Large intestine (tissue), 3 donors: ENCODE measurements at regions not wholly inside any gene's neighbourhood (a gene's known extent, or its start where the extent isn't known, plus 50 kb on each side); places are given as distances from the start of the nearest gene placed in this dataset.

Source experiments
- DNase-seq, 2 donors: peaks; one replicate each; pipeline versions ENCODE4 v3.0.0 to v3.0.0-alpha.2; 2013
- H3K27ac ChIP-seq: one replicate; pipeline ENCODE4 v1.5.1; 2013; ENCODE audit warnings: low read length
- H3K27me3 ChIP-seq: 2 replicates; pipeline ENCODE4 v1.6.1; 2013; ENCODE audit warnings: low read length; ENCODE audit not compliant: control insufficient read depth, insufficient read depth
- H3K36me3 ChIP-seq: 2 replicates; pipeline ENCODE4 v1.6.1; 2013; ENCODE audit warnings: low read length; ENCODE audit not compliant: control insufficient read depth, insufficient read depth
- H3K4me1 ChIP-seq: one replicate; pipeline ENCODE4 v1.6.1; 2013; ENCODE audit warnings: low read length; ENCODE audit not compliant: control insufficient read depth, insufficient read depth
- H3K4me3 ChIP-seq: one replicate; pipeline ENCODE4 v1.5.1; 2013; ENCODE audit warnings: low read length
- H3K9me3 ChIP-seq: one replicate; pipeline ENCODE4 v1.6.1; 2013; ENCODE audit warnings: mild to moderate bottlenecking, low read depth, low read length, moderate library complexity; ENCODE audit not compliant: control insufficient read depth
- WGBS: methylation state at CpG from one replicate; pipeline ENCODE4 v1.1.5; 2013; ENCODE audit warnings: low lambda C conversion rate; ENCODE audit not compliant: insufficient coverage; 5-methylcytosine and 5-hydroxymethylcytosine counted together

DNA sequence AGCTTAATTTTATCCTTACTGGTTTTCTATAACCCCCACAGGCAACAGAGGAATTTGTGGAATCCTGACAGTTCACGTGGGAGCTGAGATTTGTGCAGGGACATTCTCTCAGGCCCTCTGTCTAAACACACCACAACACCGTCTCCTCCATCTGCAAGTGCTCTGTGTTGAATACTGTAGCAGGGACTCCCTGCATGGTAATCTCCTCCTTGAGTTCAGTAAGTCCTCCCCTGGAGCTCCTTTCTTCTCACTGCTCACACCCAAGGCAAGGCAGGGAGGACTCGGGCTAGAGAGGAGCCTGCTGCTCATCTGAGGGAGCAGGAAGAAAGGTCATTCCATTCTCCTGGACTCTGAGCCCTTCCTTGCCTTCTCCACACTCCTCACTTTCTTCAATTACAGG, 348.2 kb downstream of the KCTD12 start:
- Histone ChIP-seq H3K36me3 (no peaks in the 10 kb centered on the region), H3K27ac (no peak overlapping the region), H3K4me1 (no peaks in the 10 kb centered on the region), H3K4me3 (no peak overlapping the region), H3K9me3 (no peaks in the 10 kb centered on the region), H3K27me3 (no peaks in the 10 kb centered on the region)
- DNase-seq: no peak
- no CpG with 5 or more reads among the region's 3 CpGs for WGBS

DNA sequence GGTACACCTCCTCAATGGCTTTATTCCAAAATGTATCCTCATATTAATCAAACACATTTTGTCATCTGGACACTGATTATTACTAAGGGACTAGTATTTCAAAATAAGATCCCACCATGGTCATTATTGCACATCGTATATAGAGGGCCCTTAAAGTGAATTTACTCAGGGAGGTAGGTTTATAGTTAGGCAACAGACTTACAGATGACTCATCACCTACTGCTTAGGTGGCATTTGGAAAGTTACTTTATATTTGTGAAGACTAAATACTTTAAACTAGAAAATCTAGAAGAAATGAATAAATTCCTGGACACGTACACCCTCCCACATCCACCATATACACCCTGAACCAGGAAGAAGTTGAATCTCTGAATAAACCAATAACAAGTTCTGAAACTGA, 353.0 kb downstream of the KCTD12 start:
- Histone ChIP-seq H3K9me3 (no peaks in the 10 kb centered on the region), H3K27me3 (no peaks in the 10 kb centered on the region), H3K4me1 (no peaks in the 10 kb centered on the region), H3K27ac (no peak overlapping the region), H3K36me3 (no peaks in the 10 kb centered on the region), H3K4me3 (no peak overlapping the region)
- 60% methylated on average over 1 of the region's 2 CpGs for WGBS
- DNase-seq: no peak

DNA sequence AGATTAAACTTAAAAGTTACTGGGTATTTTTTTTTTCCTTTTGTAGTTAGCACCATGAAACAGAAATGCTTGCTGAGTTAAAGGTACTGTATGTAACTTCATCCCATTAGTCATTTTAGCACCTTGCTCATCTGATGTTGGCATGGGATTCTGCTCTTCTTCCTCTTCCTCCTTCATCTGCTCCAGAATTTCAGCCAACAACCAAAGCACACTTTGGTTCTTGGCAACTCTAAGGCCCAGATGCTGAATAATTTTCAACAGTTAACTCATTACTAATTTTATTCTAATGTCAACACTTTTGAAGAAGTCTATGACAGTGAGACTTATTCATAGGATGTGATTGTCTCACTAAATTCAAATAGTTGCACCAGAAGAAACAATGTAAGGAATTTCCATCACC, 359.2 kb downstream of the KCTD12 start:
- no peak overlapping the region for H3K27ac ChIP-seq
- no peaks in the 10 kb centered on the region for H3K9me3 ChIP-seq
- no peaks in the 10 kb centered on the region for H3K4me1 ChIP-seq
- no peak overlapping the region for H3K4me3 ChIP-seq
- no peak for DNase-seq
- no peaks in the 10 kb centered on the region for H3K27me3 ChIP-seq
- no peaks in the 10 kb centered on the region for H3K36me3 ChIP-seq

DNA sequence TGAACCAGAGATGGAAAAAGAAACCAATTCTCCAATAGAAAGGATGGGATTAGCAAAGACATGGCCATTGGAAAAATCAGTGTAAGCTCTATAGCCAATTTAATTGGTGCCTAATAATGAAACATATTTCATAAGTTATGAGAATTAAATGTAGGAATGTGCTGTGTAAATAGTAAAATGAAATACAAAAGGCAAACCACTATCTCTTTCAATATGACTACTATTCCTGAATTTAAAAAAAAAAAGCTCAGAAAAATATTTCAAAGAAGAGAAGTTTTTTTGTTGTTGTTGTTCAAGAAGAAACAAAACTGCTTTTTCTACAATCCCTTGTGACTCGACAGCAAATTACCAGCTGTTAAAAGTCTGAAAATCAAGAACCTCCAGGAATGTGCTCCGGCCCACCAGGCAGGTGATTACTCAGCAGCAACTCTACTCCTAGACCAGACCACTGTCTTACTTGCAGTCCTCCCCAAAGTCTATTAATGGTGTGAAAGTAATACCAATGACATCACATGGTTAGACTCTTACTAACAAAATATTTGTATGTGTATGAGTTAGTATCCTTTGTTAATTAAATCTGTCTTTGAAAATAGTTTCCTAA, 362.4 kb downstream of the KCTD12 start:
- H3K4me1 ChIP-seq: no peaks in the 10 kb centered on the region
- H3K36me3 ChIP-seq: no peaks in the 10 kb centered on the region
- no peaks in the 10 kb centered on the region for H3K9me3 ChIP-seq
- no CpG with 5 or more reads among the region's 2 CpGs for WGBS
- H3K27ac ChIP-seq: no peak overlapping the region
- DNase-seq: no peak
- H3K4me3 ChIP-seq: no peak overlapping the region
- H3K27me3 ChIP-seq: no peaks in the 10 kb centered on the region

DNA sequence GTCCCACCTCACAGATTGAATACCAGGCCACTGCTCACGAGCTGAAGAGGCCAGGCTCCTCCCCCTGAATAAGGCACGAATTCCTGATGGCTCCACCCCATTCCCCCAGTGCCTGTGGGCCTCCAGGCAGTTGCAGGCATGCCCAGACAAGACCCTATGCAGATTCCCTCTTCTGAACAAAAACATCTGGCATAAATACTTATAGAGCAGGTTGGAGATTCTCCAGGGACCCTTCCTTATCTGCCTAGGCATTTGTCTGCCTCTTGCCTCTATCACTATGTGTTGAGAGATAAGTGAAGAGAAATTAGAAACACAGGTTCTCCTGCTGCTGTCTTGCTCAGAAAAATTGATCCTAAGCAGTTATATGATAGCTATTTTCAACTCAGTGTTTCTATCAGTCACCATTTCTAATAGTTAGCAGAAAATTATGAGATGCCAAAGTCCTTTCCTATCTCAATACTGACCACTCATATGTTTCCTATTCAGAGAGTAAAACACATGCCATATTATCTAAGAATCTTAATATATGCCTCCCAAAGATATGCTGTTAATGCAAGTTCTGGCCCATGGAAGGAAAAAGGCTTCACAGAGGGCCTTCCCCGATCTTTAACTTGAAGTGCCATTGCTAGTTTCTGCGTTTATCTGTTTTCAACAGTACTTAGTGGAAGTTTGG, 364.0 kb downstream of the KCTD12 start:
- no peaks in the 10 kb centered on the region for H3K36me3 ChIP-seq
- no peak for DNase-seq
- no peaks in the 10 kb centered on the region for H3K27me3 ChIP-seq
- H3K4me1 ChIP-seq: no peaks in the 10 kb centered on the region
- H3K27ac ChIP-seq: no peak overlapping the region
- 89% methylated on average over 1 of the region's 4 CpGs for WGBS
- no peak overlapping the region for H3K4me3 ChIP-seq
- no peaks in the 10 kb centered on the region for H3K9me3 ChIP-seq

DNA sequence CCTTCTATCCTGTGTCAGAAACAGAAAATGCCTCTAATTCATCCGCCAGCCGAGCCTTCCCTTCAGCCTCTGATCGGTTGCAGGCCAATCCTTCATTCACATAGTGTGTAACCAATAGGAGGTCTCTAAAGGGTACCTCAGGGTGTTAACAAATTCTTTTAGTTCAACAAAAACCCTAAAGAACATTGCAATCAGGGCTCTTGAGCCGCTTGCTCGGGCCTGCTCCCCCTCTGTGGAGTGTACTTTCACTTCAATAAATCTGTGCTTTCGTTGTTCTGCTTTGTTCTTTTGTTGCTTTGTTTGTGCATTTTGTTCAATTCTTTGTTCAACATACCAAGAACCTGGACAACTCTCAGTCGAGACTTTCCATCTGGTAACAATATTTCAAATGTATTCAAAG, 366.5 kb downstream of the KCTD12 start:
- DNase-seq: no peak
- Histone ChIP-seq H3K4me1 (no peaks in the 10 kb centered on the region), H3K36me3 (no peaks in the 10 kb centered on the region), H3K27ac (no peak overlapping the region), H3K27me3 (no peaks in the 10 kb centered on the region), H3K4me3 (no peak overlapping the region), H3K9me3 (no peaks in the 10 kb centered on the region)
- WGBS: 100% methylated on average over 1 of the region's 7 CpGs

DNA sequence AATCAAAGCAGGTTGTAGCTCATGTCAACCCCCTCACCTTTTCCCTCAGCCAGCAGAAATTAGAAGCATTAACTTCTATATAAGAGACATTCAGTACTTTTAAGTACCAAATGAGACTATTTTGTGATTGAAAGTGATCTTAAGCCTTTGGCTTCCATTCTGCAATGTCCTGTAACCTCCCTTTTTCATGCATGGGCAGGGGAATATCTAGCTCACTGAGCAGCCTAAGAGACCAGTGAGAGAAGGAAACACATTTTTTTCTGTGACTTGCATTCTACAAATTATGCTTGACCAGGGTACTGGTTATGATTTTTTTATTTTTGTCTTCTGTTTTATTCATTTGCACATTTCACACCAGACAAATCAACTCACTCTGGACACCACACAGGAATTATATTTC, 369.6 kb downstream of the KCTD12 start:
- no peaks in the 10 kb centered on the region for H3K4me1 ChIP-seq
- H3K27me3 ChIP-seq: no peaks in the 10 kb centered on the region
- no peak overlapping the region for H3K27ac ChIP-seq
- no peak overlapping the region for H3K4me3 ChIP-seq
- no peak for DNase-seq
- no peaks in the 10 kb centered on the region for H3K36me3 ChIP-seq
- no peaks in the 10 kb centered on the region for H3K9me3 ChIP-seq

DNA sequence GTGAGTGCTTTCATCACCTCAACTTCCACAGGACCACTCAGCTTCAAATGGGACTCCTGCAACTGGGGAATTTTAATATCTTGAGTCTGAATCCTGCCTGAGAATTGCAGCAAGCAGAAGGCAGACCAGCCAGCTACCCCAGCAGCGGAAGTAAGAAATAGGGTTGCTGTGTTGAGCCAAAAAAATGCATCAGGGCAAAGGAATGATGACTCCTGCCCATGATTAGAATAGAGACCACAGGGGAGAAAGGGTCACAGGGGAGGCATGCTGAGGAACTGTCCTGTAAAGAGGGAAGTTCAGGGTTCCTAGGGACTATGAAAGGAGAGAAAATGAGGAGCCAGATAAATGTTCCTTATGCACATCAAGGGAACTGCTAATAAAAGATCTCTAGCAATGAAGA, 370.2 kb downstream of the KCTD12 start:
- H3K27me3 ChIP-seq: no peaks in the 10 kb centered on the region
- H3K36me3 ChIP-seq: no peaks in the 10 kb centered on the region
- no peaks in the 10 kb centered on the region for H3K4me1 ChIP-seq
- no peak overlapping the region for H3K4me3 ChIP-seq
- DNase-seq: no peak
- no peaks in the 10 kb centered on the region for H3K9me3 ChIP-seq
- no CpG with 5 or more reads among the region's 1 CpG for WGBS
- H3K27ac ChIP-seq: no peak overlapping the region

DNA sequence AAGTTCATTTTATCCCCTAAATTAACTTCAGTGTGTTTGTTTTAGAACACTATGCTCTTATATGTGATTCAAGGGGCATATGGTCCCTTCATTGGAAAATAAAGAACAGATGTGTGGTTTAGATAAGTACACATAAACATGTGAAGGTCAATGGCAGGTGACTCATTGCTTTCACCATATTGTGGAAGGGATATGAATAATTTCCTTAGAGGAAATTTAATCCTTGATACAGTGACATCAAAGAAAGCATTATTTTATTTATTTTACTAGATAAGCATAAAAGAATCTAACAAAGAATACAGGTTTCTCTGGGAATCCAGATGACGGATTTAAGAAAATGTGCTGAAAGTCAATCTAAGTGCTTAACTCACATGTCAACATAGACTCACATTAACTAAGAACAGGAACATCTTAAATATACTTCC, 373.5 kb downstream of the KCTD12 start:
- no peak for DNase-seq
- no peaks in the 10 kb centered on the region for H3K9me3 ChIP-seq

DNA sequence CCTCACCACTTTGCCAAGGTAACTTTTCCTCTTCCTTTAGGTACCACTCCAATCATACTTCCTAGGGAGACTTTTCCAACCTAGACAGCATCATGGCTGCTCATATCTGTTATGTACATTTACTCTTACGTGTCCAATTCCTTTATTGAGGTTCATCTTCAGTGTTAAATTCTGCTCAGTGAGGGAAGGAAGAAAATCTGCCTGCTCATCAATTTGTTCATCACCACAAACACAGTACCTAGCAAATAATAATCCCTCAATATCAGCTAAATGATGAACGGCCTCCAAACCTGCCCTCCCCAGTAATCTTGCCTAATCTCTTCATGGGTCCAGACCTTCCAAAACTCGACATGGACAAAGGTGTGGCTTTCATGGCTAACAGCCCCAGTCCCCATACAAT, 380.8 kb downstream of the KCTD12 start:
- WGBS: 0% methylated on average over 1 of the region's 3 CpGs

More for the DNA sequence above, 373.5 kb downstream of the KCTD12 start:
- WGBS: no CpG with 5 or more reads among the region's 1 CpG
- H3K27me3 ChIP-seq: no peaks in the 10 kb centered on the region
- no peaks in the 10 kb centered on the region for H3K36me3 ChIP-seq
- no peak overlapping the region for H3K27ac ChIP-seq
- H3K4me1 ChIP-seq: no peaks in the 10 kb centered on the region
- H3K4me3 ChIP-seq: no peak overlapping the region

DNA sequence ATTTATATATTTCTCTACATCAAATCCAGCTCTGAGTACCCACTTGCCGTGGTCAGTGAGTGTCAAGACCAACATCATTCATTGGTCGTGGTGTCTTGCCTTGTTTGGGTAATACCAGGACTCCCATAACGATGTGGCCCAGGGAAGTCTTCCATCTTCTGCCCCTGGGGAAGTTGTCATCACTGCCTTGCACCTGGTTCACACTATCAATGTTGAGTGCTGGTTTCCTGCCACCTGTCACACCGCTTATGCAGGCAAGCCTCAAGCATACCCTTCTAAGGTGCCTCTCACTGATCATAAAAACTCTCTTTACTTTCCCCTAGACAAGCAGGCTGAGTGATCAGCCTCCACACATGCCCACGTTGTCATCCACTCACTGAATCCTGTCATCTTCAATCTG, 382.4 kb downstream of the KCTD12 start:
- Histone ChIP-seq H3K36me3 (no peaks in the 10 kb centered on the region), H3K27ac (no peak overlapping the region), H3K4me1 (no peaks in the 10 kb centered on the region), H3K4me3 (no peak overlapping the region), H3K9me3 (no peaks in the 10 kb centered on the region), H3K27me3 (no peaks in the 10 kb centered on the region)
- whole genome bisulfite sequencing: 0% methylated on average over 1 of the region's 5 CpGs
- no peak for DNase-seq

More for the DNA sequence above, 380.8 kb downstream of the KCTD12 start:
- Histone ChIP-seq H3K27ac (no peak overlapping the region), H3K27me3 (no peaks in the 10 kb centered on the region), H3K36me3 (no peaks in the 10 kb centered on the region), H3K9me3 (no peaks in the 10 kb centered on the region), H3K4me3 (no peak overlapping the region), H3K4me1 (no peaks in the 10 kb centered on the region)
- DNase-seq: no peak
